Spleen (tissue), 7 donors: ENCODE measurements at regions not wholly inside any gene's neighbourhood (a gene's known extent, or its start where the extent isn't known, plus 50 kb on each side); places are given as distances from the start of the nearest gene placed in this dataset.

Experiments used
- CTCF ChIP-seq, 11 experiments: fragments of 200-600 bp in 7 of 11; fragments of 450-650 bp in 4 of 11; sonication (generic) in 4 of 11; IDR thresholded peaks in 8 of 11; conservative IDR thresholded peaks in 3 of 11; 1 replicate in 7 of 11; 2 replicates in 4 of 11; pipeline versions ENCODE4 v1.4.0 to v1.8.0; 2016 to 2021; ENCODE audit warnings: antibody characterized with exemption in 11 of 11, inconsistent platforms in 4 of 11, mild to moderate bottlenecking in 1 of 11
- POLR2A ChIP-seq, 3 donors: fragments of 450-650 bp; IDR thresholded peaks; one replicate each; pipeline ENCODE4 v1.5.1; 2017; ENCODE audit warnings: antibody characterized with exemption in 3 of 3, mild to moderate bottlenecking in 1 of 3
- POLR2AphosphoS5 ChIP-seq, 3 donors: sonication (generic); formaldehyde crosslinking; IDR thresholded peaks; one replicate each; pipeline ENCODE4 v1.5.1; 2017; ENCODE audit warnings: antibody characterized with exemption in 3 of 3
- donor health status: DM: no; HTN: no; CAD: no; lungs with moderate emphysema.
- donor health status: DM: no; HTN: no; CAD: no.
- donor health status: DM: no; HTN: no; CAD: no.

DNA sequence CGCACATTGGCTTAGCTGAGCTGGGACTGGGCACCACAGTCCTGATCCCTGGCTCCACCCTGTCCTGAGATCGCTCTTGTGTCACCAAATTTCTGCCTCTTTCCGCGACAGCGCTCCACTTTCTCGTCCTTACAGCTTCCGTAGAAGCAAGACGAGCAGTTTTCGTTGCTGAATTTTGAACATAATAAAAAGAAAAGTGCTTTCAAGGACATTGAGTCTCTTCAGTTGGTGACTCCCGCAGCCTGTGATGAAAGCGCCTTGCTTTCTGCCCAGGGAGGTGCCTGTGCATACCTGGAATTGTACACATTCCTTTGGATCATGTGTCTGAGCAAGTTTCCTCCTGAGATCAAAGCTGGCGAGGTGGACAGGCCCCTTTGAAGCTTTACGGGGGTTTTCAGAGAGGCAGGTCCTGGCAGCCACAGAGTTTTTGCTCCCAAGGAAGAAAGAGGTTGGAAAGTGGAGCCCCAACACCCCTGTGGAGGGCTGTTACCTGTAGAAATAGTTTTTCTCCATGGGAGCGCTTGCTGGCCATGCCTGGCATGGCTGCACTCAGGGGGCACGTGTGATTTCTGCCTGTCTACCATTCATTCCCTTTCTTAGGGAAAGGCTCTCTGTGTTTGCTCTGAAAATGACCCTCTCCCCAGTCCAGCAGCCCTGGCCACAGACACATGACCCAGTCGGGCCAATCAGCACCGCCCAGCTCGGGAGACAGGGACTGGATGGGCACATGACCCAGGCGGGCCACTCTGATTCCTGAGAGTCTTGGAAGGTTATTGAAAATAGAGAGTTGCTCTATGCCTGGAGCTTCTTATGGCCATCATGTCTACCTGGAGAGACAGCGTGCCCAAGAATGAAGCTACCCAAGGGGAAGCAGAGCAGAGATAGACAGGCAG, 115.6 kb upstream of the OTOS start:
- TF ChIP-seq CTCF (IDR thresholded peaks at IDR 0.05 in 8 of 11, conservative IDR thresholded peaks at IDR 0.05 in 3 of 11) (no peak), POLR2AphosphoS5 (IDR thresholded peaks at IDR 0.05) (no peak), POLR2A (IDR thresholded peaks at IDR 0.05) (no peak)
